H1 (cell line): ENCODE measurements at regions not wholly inside any gene's neighbourhood (a gene's known extent, or its start where the extent isn't known, plus 50 kb on each side); places are given as distances from the start of the nearest gene placed in this dataset.

Experiments used
- CTCF ChIA-PET: fragments of 300-600 bp; sonication (Branson Sonifier 250); formaldehyde crosslinking; loops from one replicate; lab custom pipeline; 2021; ENCODE audit not compliant: partially characterized antibody; lab: Charles Lee
- POLR2A ChIA-PET: fragments of 300-600 bp; sonication (Branson Sonifier 250); formaldehyde crosslinking; loops from one replicate; lab custom pipeline; 2021; ENCODE audit warnings: inconsistent platforms; ENCODE audit not compliant: partially characterized antibody; lab: Charles Lee
- DNase-seq, 2 experiments: peaks; one replicate each; pipeline versions ENCODE4 v3.0.0 to v3.0.0-alpha.2; 2010 to 2022; ENCODE audit warnings: low spot score in 2 of 2, low read depth in 1 of 2, mixed read lengths in 1 of 2
- FAIRE-seq: peaks from 2 replicates; lab custom pipeline; 2011; peaks lifted over from hg19 to GRCh38; lab: Jason Lieb, UNC
- H2AFZ ChIP-seq: 2 replicates; pipeline ENCODE4 v1.8.1; 2012; ENCODE audit warnings: low read length, inconsistent platforms
- H2AK5ac ChIP-seq: 2 replicates; pipeline ENCODE4 v1.6.1; 2013; ENCODE audit warnings: low read depth, low read length
- H2BK120ac ChIP-seq: replicated peaks from 2 replicates; pipeline ENCODE3; 2013; ENCODE audit warnings: low read depth, low read length, inconsistent platforms
- H2BK12ac ChIP-seq: 2 replicates; pipeline ENCODE4 v1.6.1; 2013; ENCODE audit warnings: low read depth, low read length
- H2BK15ac ChIP-seq: 2 replicates; pipeline ENCODE4 v1.6.1; 2013; ENCODE audit warnings: low read length
- H2BK20ac ChIP-seq: 2 replicates; pipeline ENCODE4 v1.6.1; 2013; ENCODE audit warnings: low read length
- H2BK5ac ChIP-seq: 2 replicates; pipeline ENCODE4 v1.6.1; 2013; ENCODE audit warnings: low read depth, low read length
- H3K14ac ChIP-seq: 2 replicates; pipeline ENCODE4 v1.6.1; 2013; ENCODE audit warnings: inconsistent platforms; ENCODE audit not compliant: insufficient read length
- H3K18ac ChIP-seq: 2 replicates; pipeline ENCODE4 v1.6.1; 2013; ENCODE audit warnings: low read length; ENCODE audit errors: extremely low read depth
- H3K23ac ChIP-seq: 2 replicates; pipeline ENCODE4 v1.6.1; 2013; ENCODE audit warnings: inconsistent platforms; ENCODE audit not compliant: insufficient read length
- H3K23me2 ChIP-seq: 2 replicates; pipeline ENCODE4 v1.6.1; 2013; ENCODE audit warnings: low read depth, low read length
- H3K27ac ChIP-seq: 2 replicates; pipeline ENCODE4 v1.6.1; 2011; ENCODE audit warnings: low read depth, low read length, inconsistent platforms
- H3K27me3 ChIP-seq, 4 experiments: replicated peaks in 1 of 4; 1 replicate in 1 of 4; 2 replicates in 3 of 4; pipeline versions ENCODE4 v1.6.1 to v1.8.1; 2011 to 2013; ENCODE audit warnings: low read length in 3 of 4, mild to moderate bottlenecking in 3 of 4, inconsistent platforms in 2 of 4, mixed read lengths in 2 of 4, moderate library complexity in 1 of 4; ENCODE audit not compliant: control insufficient read depth in 3 of 4, insufficient read depth in 3 of 4; ENCODE audit errors: extremely low read depth in 1 of 4
- H3K36me3 ChIP-seq, 4 experiments: 2 replicates each; pipeline versions ENCODE4 v1.6.1 to v1.8.1; 2011 to 2013; ENCODE audit warnings: mild to moderate bottlenecking in 4 of 4, low read length in 3 of 4, moderate library complexity in 2 of 4, control low read depth in 1 of 4, inconsistent platforms in 1 of 4; ENCODE audit not compliant: insufficient read depth in 4 of 4, control insufficient read depth in 2 of 4
- H3K4ac ChIP-seq: replicated peaks from 2 replicates; pipeline ENCODE3; 2013; ENCODE audit warnings: low read length, low read depth, mixed read lengths, inconsistent platforms; ENCODE audit not compliant: insufficient read length
- H3K4me1 ChIP-seq, 4 experiments: replicated peaks in 1 of 4; 1 replicate in 1 of 4; 2 replicates in 3 of 4; pipeline versions ENCODE4 v1.6.1 to v1.8.1; 2011 to 2013; ENCODE audit warnings: low read length in 3 of 4, inconsistent platforms in 2 of 4, mixed read lengths in 1 of 4; ENCODE audit not compliant: insufficient read depth in 4 of 4, control insufficient read depth in 3 of 4
- H3K4me2 ChIP-seq, 2 experiments: 2 replicates each; pipeline versions ENCODE4 v1.6.1 to v1.8.1; 2011 to 2013; ENCODE audit warnings: low read depth in 2 of 2, low read length in 2 of 2, control low read depth in 1 of 2, inconsistent platforms in 1 of 2, mild to moderate bottlenecking in 1 of 2; ENCODE audit not compliant: insufficient read depth in 1 of 2
- H3K4me3 ChIP-seq, 4 experiments: fragments of 200-600, 300-600 bp in 1 of 4; sonication (generic), shearing (Covaris generic), sonication (Bioruptor Twin) in 1 of 4; 2 replicates each; pipeline versions ENCODE4 v1.5.1 to v1.8.1; 2011 to 2016; ENCODE audit warnings: low read length in 4 of 4, low read depth in 3 of 4, control low read depth in 2 of 4, inconsistent platforms in 2 of 4, mild to moderate bottlenecking in 2 of 4, mixed read lengths in 1 of 4, moderate library complexity in 1 of 4; ENCODE audit not compliant: insufficient read depth in 2 of 4; ENCODE audit errors: extremely low read depth in 1 of 4
- H3K56ac ChIP-seq: replicated peaks from 2 replicates; pipeline ENCODE3; 2013; ENCODE audit warnings: low read depth, mild to moderate bottlenecking, mixed read lengths, low read length, inconsistent platforms; ENCODE audit not compliant: insufficient read length
- H3K79me1 ChIP-seq: 2 replicates; pipeline ENCODE4 v1.6.1; 2013; ENCODE audit warnings: low read depth, low read length, control low read depth
- H3K79me2 ChIP-seq, 2 experiments: 2 replicates each; pipeline versions ENCODE4 v1.6.1 to v1.8.1; 2012 to 2013; ENCODE audit warnings: low read length in 2 of 2, mild to moderate bottlenecking in 2 of 2, inconsistent platforms in 1 of 2; ENCODE audit not compliant: insufficient read depth in 2 of 2, control insufficient read depth in 1 of 2
- H3K9ac ChIP-seq, 4 experiments: replicated peaks in 1 of 4; 1 replicate in 1 of 4; 2 replicates in 3 of 4; pipeline versions ENCODE4 v1.6.1 to v1.8.1; 2011 to 2013; ENCODE audit warnings: low read depth in 3 of 4, low read length in 3 of 4, control low read depth in 2 of 4, mild to moderate bottlenecking in 2 of 4, moderate library complexity in 2 of 4, inconsistent platforms in 1 of 4; ENCODE audit errors: extremely low read depth in 1 of 4
- H3K9me3 ChIP-seq, 2 experiments: 2 replicates each; pipeline versions ENCODE4 v1.6.1 to v1.8.1; 2012 to 2013; ENCODE audit warnings: mild to moderate bottlenecking in 2 of 2, moderate library complexity in 2 of 2, control low read depth in 1 of 2, inconsistent platforms in 1 of 2, low read depth in 1 of 2, low read length in 1 of 2, mixed read lengths in 1 of 2; ENCODE audit not compliant: insufficient read depth in 2 of 2
- H4K20me1 ChIP-seq, 2 experiments: replicated peaks in 1 of 2; 2 replicates each; pipeline versions ENCODE3 to v1.8.1; 2011 to 2013; ENCODE audit warnings: inconsistent platforms in 2 of 2, low read length in 2 of 2, mild to moderate bottlenecking in 1 of 2; ENCODE audit not compliant: insufficient read depth in 2 of 2, control insufficient read depth in 1 of 2
- H4K5ac ChIP-seq: 2 replicates; pipeline ENCODE4 v1.6.1; 2013; ENCODE audit warnings: low read length, low read depth, mixed read lengths, inconsistent platforms; ENCODE audit not compliant: insufficient read length
- H4K8ac ChIP-seq: 2 replicates; pipeline ENCODE4 v1.8.0; 2013; ENCODE audit warnings: mild to moderate bottlenecking, moderate library complexity, low read length, inconsistent platforms; ENCODE audit not compliant: insufficient read depth; ENCODE audit errors: extremely low read depth
- H4K91ac ChIP-seq: replicated peaks from 2 replicates; pipeline ENCODE3; 2013; ENCODE audit warnings: low read length, mixed read lengths, inconsistent platforms; ENCODE audit not compliant: insufficient read length
- FOSL1 ChIP-seq: IDR thresholded peaks from 2 replicates; pipeline ENCODE4 v1.6.1; 2011; ENCODE audit warnings: mild to moderate bottlenecking, low read depth, low read length, moderate library complexity; ENCODE audit not compliant: insufficient read depth
- RAD21 ChIP-seq, 2 experiments: IDR thresholded peaks in 1 of 2; conservative IDR thresholded peaks in 1 of 2; 2 replicates each; pipeline ENCODE4 v1.6.1; 2011; ENCODE audit warnings: low read depth in 2 of 2, low read length in 2 of 2, improper control_type of control experiment in 1 of 2, inconsistent platforms in 1 of 2, mild to moderate bottlenecking in 1 of 2, moderate library complexity in 1 of 2
- WGBS, 2 experiments: shearing (Covaris generic) in 1 of 2; methylation state at CpG; one replicate each; pipeline versions ENCODE4 v1.1.6 to v1.1.7; 2013 to 2015; ENCODE audit warnings: low lambda C conversion rate in 2 of 2, mixed read lengths in 2 of 2, inconsistent platforms in 1 of 2, low coverage in 1 of 2, missing lambda C conversion rate in 1 of 2; ENCODE audit not compliant: insufficient replicate concordance in 2 of 2, insufficient coverage in 1 of 2, insufficient read length in 1 of 2; ENCODE audit errors: extremely low coverage in 1 of 2, missing lambda C conversion rate in 1 of 2; 5-methylcytosine and 5-hydroxymethylcytosine counted together
- TF ChIP-seq, protein P1 (sequence below), 3 experiments: IDR thresholded peaks; 1 replicate in 2 of 3; 2 replicates in 1 of 3; pipeline versions ENCODE4 v1.5.1 to v1.6.1; 2011; ENCODE audit warnings: low read length in 3 of 3, mild to moderate bottlenecking in 3 of 3, inconsistent platforms in 2 of 3, low read depth in 1 of 3, moderate library complexity in 1 of 3; ENCODE audit not compliant: insufficient read depth in 1 of 3; ENCODE audit errors: control extremely low read depth in 1 of 3

DNA sequence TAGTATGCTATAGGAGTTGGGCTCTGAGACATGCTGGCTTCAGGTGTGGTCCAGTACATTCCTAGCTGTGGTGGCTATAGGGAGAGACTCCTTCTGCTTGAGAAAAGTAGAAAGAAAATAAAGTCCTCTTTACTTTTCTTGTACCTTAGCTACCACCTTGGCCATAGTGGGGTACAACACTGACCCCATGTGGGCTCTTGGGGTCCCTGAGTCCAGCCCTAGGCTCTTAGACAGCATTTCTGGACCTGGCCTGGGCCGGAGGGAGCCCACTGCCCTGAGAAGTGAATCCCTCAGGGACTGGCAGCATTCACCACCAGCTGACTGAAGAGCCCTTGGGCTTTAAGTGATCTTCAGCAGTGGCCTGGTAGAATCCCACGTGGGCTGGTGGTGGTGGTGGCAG lies 143.1 kb downstream of the SYT10 start:
- no peak for FAIRE-seq
- WGBS, 2 experiments: 77% methylated on average over 2 of the region's 2 CpGs; no CpG with 5 or more reads in 1 of the 2 experiments
- DNase-seq: peak in 1 of 2 experiments; percentile 1

More for the DNA sequence above, 143.1 kb downstream of the SYT10 start:
- Histone ChIP-seq H3K56ac (no peak overlapping the region), H4K91ac (no peak overlapping the region), H4K20me1 (no peaks in the 10 kb centered on the region), H3K9ac (no peak overlapping the region), H4K8ac (peak overlapping the region; percentile 62; the same call in 1 of the 2 replicates), H3K18ac (no peak overlapping the region), H3K36me3 (no peaks in the 10 kb centered on the region), H3K14ac (no peak overlapping the region), H3K4ac (no peak overlapping the region), H3K27ac (no peak overlapping the region), H3K23ac (no peak overlapping the region), H3K27me3 (no peaks in the 10 kb centered on the region), H2BK5ac (no peak overlapping the region), H3K4me1 (no peaks in the 10 kb centered on the region), H4K5ac (no peak overlapping the region), H2BK12ac (no peak overlapping the region), H2BK20ac (no peak overlapping the region), H2AK5ac (no peak overlapping the region), H3K4me3 (no peak overlapping the region), H3K9me3 (no peaks in the 10 kb centered on the region), H2AFZ (peak overlapping the region; percentile 29; the same call in 1 of the 2 replicates), H3K23me2 (no peaks in the 10 kb centered on the region), H3K4me2 (no peak overlapping the region), H3K79me2 (no peaks in the 10 kb centered on the region), H3K79me1 (no peaks in the 10 kb centered on the region), H2BK15ac (no peak overlapping the region), H2BK120ac (no peak overlapping the region)
- CTCF ChIA-PET: interaction anchor here (1.0 to 1.1 kb wide), 3 partner anchors 11 to 726 kb away, joined by 3 read pairs; partner anchors contain the start of gene ALG10
- POLR2A ChIA-PET: no interaction called here
- peak; percentile 55 to 72 for TF ChIP-seq RAD21 (IDR thresholded peaks at IDR 0.05 in 1 of 2, conservative IDR thresholded peaks at IDR 0.05 in 1 of 2; ENCODE audit: low read depth in 2 of 2, low read length in 2 of 2)
- TF ChIP-seq, protein P1, sequence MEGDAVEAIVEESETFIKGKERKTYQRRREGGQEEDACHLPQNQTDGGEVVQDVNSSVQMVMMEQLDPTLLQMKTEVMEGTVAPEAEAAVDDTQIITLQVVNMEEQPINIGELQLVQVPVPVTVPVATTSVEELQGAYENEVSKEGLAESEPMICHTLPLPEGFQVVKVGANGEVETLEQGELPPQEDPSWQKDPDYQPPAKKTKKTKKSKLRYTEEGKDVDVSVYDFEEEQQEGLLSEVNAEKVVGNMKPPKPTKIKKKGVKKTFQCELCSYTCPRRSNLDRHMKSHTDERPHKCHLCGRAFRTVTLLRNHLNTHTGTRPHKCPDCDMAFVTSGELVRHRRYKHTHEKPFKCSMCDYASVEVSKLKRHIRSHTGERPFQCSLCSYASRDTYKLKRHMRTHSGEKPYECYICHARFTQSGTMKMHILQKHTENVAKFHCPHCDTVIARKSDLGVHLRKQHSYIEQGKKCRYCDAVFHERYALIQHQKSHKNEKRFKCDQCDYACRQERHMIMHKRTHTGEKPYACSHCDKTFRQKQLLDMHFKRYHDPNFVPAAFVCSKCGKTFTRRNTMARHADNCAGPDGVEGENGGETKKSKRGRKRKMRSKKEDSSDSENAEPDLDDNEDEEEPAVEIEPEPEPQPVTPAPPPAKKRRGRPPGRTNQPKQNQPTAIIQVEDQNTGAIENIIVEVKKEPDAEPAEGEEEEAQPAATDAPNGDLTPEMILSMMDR (IDR thresholded peaks at IDR 0.05; ENCODE audit: control extremely low read depth in 1 of 3, insufficient read depth in 1 of 3, low read depth in 1 of 3, low read length in 3 of 3): peak; percentile 17 to 36 (median 26)
- TF ChIP-seq FOSL1: no peak
